Calu3 (cell line): ENCODE measurements at regions not wholly inside any gene's neighbourhood (a gene's known extent, or its start where the extent isn't known, plus 50 kb on each side); places are given as distances from the start of the nearest gene placed in this dataset.

Source experiments
- BruUV-seq: library from RNA; stranded (reverse); fragments of 400-500 nt; replicated peaks from 2 replicates; lab custom pipeline; 2021; lab: Mats Ljungman, UMichigan
- CTCF ChIA-PET: fragments of 300-600 bp; sonication (Branson Sonifier 250); formaldehyde crosslinking; loops from one replicate; lab custom pipeline; 2022; ENCODE audit warnings: antibody characterized with exemption; lab: Charles Lee
- DNase-seq: peaks from one replicate; pipeline ENCODE4 v3.0.0; 2022
- H3K27ac Mint-ChIP-seq: one replicate; pipeline ENCODE4 v1.8.0; 2022; ENCODE audit warnings: mixed read lengths; ENCODE audit not compliant: unreplicated experiment
- H3K27me3 Mint-ChIP-seq: one replicate; pipeline ENCODE4 v1.8.0; 2022; ENCODE audit warnings: mixed read lengths; ENCODE audit not compliant: unreplicated experiment
- H3K36me3 Mint-ChIP-seq: one replicate; pipeline ENCODE4 v1.8.0; 2022; ENCODE audit warnings: mild to moderate bottlenecking, moderate library complexity, mixed read lengths; ENCODE audit not compliant: insufficient read depth, unreplicated experiment
- H3K4me1 Mint-ChIP-seq: one replicate; pipeline ENCODE4 v1.8.0; 2022; ENCODE audit warnings: mild to moderate bottlenecking, low read depth, mixed read lengths; ENCODE audit not compliant: unreplicated experiment
- H3K4me3 Mint-ChIP-seq: one replicate; pipeline ENCODE4 v1.8.0; 2022; ENCODE audit warnings: mild to moderate bottlenecking, low read depth, moderate library complexity, mixed read lengths; ENCODE audit not compliant: unreplicated experiment
- H3K9me3 Mint-ChIP-seq: one replicate; pipeline ENCODE4 v1.8.0; 2022; ENCODE audit warnings: low read depth, mixed read lengths; ENCODE audit not compliant: unreplicated experiment
- CTCF ChIP-seq: fragments of 200-600 bp; IDR thresholded peaks from one replicate; pipeline ENCODE4 v1.8.0; 2022; ENCODE audit warnings: antibody characterized with exemption; ENCODE audit not compliant: unreplicated experiment
- intact Hi-C: fragments of 100-400 bp; cut with micrococcal nuclease; formaldehyde crosslinking; loops from one replicate; pipeline ENCODE4 v1.10.0; 2022; ENCODE audit not compliant: unreplicated experiment

DNA sequence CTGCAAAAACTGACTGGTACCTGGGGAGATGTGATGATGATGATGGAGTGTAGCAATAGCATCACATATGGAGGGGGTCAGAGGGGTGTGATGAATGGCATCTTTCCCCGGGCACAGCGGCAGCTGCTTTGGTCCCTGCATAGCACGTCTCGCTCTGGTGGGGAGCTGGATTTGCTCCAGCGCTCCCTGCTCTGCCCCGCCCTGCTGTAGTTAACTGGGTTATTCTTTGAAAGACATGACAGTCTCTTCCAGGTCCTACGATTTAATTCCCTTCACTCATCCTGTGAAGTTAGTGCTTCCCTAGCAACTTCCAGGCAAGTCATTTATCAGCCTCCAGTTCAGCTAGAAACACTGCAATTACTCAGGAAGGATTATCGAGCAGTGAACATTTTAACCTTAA, 463.1 kb downstream of the TSN start:
- no TSS peak for BruUV-seq
- Mint-ChIP-seq H3K4me1 (no peaks in the 10 kb centered on the region), H3K9me3 (no peaks in the 10 kb centered on the region), H3K36me3 (no peaks in the 10 kb centered on the region), H3K27me3 (peaks cover 47% of the 10 kb centered on the region), H3K27ac (no peak overlapping the region), H3K4me3 (no peak overlapping the region)
- no peak for TF ChIP-seq CTCF
- CTCF ChIA-PET: interaction anchor here (0.7 kb wide), 1 partner anchor 118 kb away, joined by 3 read pairs; no protein-coding TSS in a partner anchor
- DNase-seq: no peak
- intact Hi-C loops: no loop called here

GRCh38 chr2:122219504-122219903, 464.1 kb downstream of the TSN start:
- intact Hi-C loops: no loop called here
- H3K9me3 Mint-ChIP-seq: no peaks in the 10 kb centered on the region
- H3K27me3 Mint-ChIP-seq: peaks cover 47% of the 10 kb centered on the region
- H3K4me1 Mint-ChIP-seq: no peaks in the 10 kb centered on the region
- TF ChIP-seq CTCF: no peak
- H3K4me3 Mint-ChIP-seq: no peak overlapping the region
- BruUV-seq: no TSS peak
- no peak overlapping the region for H3K27ac Mint-ChIP-seq
- no peaks in the 10 kb centered on the region for H3K36me3 Mint-ChIP-seq
- no peak for DNase-seq
- CTCF ChIA-PET: interaction anchor here (0.7 kb wide), 1 partner anchor 117 kb away, joined by 3 read pairs; no protein-coding TSS in a partner anchor

GRCh38 chr2:122221665-122222064, 466.2 kb downstream of the TSN start:
- H3K4me3 Mint-ChIP-seq: no peak overlapping the region
- H3K4me1 Mint-ChIP-seq: no peaks in the 10 kb centered on the region
- no peaks in the 10 kb centered on the region for H3K9me3 Mint-ChIP-seq
- BruUV-seq: no TSS peak
- H3K27ac Mint-ChIP-seq: no peak overlapping the region
- H3K27me3 Mint-ChIP-seq: peaks cover 30% of the 10 kb centered on the region
- TF ChIP-seq CTCF: no peak
- DNase-seq: no peak
- H3K36me3 Mint-ChIP-seq: no peaks in the 10 kb centered on the region
- intact Hi-C loops: no loop called here
- CTCF ChIA-PET: no interaction called here

- CTCF ChIA-PET: no interaction called here
- no TSS peak for BruUV-seq
- Mint-ChIP-seq H3K4me3 (no peak overlapping the region), H3K27ac (no peak overlapping the region), H3K9me3 (peaks cover 4% of the 10 kb centered on the region), H3K36me3 (peaks cover 4% of the 10 kb centered on the region), H3K4me1 (peaks cover 7% of the 10 kb centered on the region), H3K27me3 (peaks cover 31% of the 10 kb centered on the region)
- no peak for DNase-seq
- intact Hi-C loops: no loop called here
- TF ChIP-seq CTCF: no peak
These were observed 475.8 kb downstream of the TSN start for GRCh38 chr2:122231296-122231695.
